Fibroblast of villous mesenchyme (primary cell): ENCODE measurements at regions not wholly inside any gene's neighbourhood (a gene's known extent, or its start where the extent isn't known, plus 50 kb on each side); places are given as distances from the start of the nearest gene placed in this dataset.
A peak's percentile ranks its signal among the peaks of the same experiment; 100 is the strongest.

Experiments
- DNase-seq: peaks from one replicate; pipeline ENCODE4 v3.0.0-alpha.2; 2010; ENCODE audit warnings: low read depth
- H3K4me3 ChIP-seq: 2 replicates; pipeline ENCODE4 v1.5.1; 2011; ENCODE audit warnings: low read depth, mild to moderate bottlenecking, low read length
- TF ChIP-seq, protein P1 (sequence below): IDR thresholded peaks from 2 replicates; pipeline ENCODE4 v1.5.1; 2012; ENCODE audit warnings: low read depth, mild to moderate bottlenecking, low read length; ENCODE audit not compliant: insufficient read depth

DNA sequence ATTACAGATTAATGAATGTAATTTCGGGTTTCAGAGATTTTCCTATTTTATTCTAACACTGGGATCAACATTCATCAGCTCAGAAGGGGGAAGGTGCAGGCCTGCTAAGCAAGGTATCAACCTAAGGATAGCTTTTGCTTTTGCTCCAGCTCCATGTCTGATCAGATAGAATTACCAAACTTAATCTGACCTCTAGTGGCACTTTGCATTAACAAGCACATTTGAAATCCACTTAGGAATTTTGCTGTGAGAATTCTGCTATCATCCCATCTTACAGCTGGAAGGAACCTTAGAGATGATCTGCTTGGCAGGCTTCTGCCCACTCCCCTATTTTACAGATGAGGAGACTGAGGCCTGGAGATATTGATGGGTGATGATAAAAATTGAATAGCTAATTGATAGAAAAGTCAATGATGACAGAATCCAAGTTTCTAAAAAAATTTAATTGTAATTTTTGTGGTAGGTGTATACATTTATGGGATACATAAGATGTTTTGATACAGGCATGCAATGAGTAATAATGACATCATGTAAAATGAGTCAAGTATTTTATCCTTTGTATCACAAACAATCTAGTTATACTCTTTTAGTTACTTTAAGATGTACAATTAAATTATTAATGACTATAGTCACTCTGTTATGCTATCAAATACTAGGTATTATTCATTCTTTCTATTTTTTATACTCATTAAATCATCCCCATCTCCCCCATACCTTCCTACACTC is 209.2 kb upstream of the ZPLD1 start:
- TF ChIP-seq, protein P1, sequence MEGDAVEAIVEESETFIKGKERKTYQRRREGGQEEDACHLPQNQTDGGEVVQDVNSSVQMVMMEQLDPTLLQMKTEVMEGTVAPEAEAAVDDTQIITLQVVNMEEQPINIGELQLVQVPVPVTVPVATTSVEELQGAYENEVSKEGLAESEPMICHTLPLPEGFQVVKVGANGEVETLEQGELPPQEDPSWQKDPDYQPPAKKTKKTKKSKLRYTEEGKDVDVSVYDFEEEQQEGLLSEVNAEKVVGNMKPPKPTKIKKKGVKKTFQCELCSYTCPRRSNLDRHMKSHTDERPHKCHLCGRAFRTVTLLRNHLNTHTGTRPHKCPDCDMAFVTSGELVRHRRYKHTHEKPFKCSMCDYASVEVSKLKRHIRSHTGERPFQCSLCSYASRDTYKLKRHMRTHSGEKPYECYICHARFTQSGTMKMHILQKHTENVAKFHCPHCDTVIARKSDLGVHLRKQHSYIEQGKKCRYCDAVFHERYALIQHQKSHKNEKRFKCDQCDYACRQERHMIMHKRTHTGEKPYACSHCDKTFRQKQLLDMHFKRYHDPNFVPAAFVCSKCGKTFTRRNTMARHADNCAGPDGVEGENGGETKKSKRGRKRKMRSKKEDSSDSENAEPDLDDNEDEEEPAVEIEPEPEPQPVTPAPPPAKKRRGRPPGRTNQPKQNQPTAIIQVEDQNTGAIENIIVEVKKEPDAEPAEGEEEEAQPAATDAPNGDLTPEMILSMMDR, result peak; percentile 62
- DNase-seq, result peak; percentile 84
- H3K4me3 ChIP-seq, result no peak overlapping the region

GRCh38 chr3:102226463-102226862 is 208.4 kb upstream of the ZPLD1 start:
- DNase-seq, result no peak
- TF ChIP-seq, protein P1, result no peak
- H3K4me3 ChIP-seq, result no peak overlapping the region

DNA sequence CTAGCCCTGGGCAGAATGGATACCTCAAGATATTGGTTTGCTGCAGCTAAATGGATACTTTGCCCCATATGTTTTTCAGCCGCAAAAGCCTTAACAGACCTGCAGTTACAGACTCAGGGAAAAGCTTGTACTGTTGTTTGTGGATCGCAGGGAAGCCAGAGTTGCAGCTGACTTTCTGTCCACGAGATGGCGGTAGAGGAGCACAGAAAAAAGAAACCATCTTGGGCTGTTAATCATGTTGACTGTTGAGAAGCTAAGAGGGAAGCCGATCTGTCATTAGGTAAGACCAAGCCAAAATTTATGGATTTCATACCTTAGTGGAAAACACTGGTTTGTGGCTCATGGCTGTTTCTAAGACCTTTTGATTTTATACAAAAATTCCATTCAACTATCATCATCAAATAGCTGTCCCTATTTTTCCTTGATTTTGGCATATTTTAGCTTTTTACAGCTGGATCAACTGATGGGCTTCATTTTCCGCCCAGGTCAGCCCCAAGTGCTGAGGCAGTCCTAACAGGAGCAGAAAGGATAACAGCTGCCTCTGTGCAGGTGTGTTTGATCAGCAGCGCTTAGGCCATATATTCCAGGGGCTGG is 205.7 kb upstream of the ZPLD1 start:
- DNase-seq, result peak; percentile 77
- TF ChIP-seq, protein P1, result peak; percentile 97
- no peak overlapping the region for H3K4me3 ChIP-seq

DNA sequence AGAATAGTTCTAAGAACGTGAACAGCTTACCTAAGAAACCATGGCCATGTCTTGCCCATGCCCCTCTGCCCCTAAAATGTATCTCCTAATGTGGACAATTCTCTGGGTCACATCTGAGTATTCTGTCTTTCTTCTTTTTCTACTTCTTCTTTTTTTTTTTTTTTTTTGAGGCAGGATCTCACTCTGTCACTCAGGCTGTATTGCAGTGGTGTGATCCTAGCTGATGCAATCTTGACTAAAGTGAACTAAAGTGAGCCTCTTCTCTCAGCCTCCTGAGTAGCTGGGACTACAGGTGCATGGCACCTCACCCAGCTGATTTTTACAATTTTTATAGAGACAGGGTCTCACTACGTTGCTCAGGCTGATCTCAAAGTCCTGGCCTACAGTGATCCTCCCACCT is 204.8 kb upstream of the ZPLD1 start:
- DNase-seq, result no peak
- H3K4me3 ChIP-seq, result no peak overlapping the region
- TF ChIP-seq, protein P1, result no peak

DNA sequence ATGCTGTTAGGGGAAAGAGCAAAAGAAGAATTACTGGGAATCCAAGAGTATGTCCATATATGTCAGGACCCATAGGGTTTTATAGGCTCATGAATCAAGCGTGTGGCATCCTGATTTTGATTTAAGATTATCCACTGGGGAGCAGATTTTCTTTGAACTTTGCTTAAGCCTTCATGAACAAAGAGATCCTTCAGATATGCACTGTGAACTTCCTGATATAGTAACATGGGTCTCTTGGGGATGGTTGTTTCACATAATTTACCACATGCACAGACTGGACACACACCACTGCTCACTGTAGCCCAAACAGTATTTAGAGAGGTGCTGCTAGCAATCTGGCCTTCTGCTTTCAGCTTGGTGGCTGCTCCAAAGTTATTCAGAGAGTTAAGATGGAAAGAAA is 200.9 kb upstream of the ZPLD1 start:
- no peak overlapping the region for H3K4me3 ChIP-seq
- no peak for DNase-seq
- TF ChIP-seq, protein P1, result no peak

DNA sequence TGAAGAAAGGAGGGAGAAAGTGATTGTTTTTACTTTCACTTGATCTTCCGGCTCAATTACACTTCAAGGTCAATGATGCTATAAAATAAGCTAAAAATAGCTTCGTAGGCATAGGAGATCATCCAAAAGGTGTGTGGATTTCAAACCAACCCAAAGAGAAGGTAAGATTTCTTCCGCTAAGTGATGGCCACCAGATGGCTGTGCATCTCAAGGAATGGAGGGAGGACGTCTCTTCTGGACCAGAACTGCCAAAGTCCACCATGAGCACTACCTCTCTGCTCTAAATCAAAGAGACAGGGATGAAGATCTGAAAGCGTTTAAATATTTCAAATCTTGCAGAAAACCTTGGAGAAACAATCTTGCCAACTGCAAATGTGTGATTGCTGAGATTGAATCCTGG is 199.1 kb upstream of the ZPLD1 start:
- no peak for DNase-seq
- H3K4me3 ChIP-seq, result no peak overlapping the region
- TF ChIP-seq, protein P1, result peak; percentile 38
